ENCODE measurements at regions not wholly inside any gene's neighbourhood (a gene's known extent, or its start where the extent isn't known, plus 50 kb on each side); places are given as distances from the start of the nearest gene placed in this dataset.

DNA sequence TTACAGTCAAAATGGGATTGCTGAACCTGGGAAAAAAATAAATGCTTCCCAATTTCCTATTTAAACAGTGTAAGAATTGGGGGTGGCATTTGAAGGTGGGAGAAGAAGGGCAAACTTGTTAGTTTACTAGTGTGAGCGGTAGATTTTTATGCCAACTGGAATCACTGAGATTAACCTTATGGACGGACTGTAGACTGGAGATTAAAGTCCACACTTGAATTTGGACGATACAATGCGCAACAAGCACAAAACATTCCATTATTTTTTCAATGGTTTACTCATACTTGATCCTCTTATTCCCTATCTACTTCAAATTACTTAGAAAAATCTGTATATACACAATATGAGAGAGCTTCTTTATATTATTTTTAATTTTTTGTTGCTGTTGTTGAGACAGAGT lies 269.6 kb upstream of the KLF14 start:
- TF ChIP-seq, protein P1, sequence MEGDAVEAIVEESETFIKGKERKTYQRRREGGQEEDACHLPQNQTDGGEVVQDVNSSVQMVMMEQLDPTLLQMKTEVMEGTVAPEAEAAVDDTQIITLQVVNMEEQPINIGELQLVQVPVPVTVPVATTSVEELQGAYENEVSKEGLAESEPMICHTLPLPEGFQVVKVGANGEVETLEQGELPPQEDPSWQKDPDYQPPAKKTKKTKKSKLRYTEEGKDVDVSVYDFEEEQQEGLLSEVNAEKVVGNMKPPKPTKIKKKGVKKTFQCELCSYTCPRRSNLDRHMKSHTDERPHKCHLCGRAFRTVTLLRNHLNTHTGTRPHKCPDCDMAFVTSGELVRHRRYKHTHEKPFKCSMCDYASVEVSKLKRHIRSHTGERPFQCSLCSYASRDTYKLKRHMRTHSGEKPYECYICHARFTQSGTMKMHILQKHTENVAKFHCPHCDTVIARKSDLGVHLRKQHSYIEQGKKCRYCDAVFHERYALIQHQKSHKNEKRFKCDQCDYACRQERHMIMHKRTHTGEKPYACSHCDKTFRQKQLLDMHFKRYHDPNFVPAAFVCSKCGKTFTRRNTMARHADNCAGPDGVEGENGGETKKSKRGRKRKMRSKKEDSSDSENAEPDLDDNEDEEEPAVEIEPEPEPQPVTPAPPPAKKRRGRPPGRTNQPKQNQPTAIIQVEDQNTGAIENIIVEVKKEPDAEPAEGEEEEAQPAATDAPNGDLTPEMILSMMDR (IDR thresholded peaks at IDR 0.05; ENCODE audit: extremely low read depth, missing control alignments): no peak
- no peak for DNase-seq (ENCODE audit: low spot score)

DNA sequence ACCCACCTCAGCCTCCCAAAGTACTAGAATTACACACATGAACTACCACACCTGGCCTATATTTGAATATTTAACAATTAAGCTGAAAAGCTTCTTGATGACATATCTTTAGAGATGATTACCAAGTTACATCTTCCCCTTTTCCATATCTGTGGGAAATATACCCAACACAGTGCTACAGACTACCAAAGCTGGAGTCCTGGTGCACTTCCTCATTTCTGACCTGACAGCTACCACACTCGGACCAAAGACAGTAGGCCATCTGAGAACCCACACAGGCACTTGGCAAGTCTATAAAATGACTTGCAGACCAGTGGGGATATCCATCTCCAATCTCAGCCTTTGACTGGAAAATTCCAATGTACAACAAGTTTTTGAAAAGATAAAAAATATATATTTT lies 270.4 kb upstream of the KLF14 start:
- TF ChIP-seq, protein P1 (IDR thresholded peaks at IDR 0.05; ENCODE audit: extremely low read depth, missing control alignments): no peak

DNA sequence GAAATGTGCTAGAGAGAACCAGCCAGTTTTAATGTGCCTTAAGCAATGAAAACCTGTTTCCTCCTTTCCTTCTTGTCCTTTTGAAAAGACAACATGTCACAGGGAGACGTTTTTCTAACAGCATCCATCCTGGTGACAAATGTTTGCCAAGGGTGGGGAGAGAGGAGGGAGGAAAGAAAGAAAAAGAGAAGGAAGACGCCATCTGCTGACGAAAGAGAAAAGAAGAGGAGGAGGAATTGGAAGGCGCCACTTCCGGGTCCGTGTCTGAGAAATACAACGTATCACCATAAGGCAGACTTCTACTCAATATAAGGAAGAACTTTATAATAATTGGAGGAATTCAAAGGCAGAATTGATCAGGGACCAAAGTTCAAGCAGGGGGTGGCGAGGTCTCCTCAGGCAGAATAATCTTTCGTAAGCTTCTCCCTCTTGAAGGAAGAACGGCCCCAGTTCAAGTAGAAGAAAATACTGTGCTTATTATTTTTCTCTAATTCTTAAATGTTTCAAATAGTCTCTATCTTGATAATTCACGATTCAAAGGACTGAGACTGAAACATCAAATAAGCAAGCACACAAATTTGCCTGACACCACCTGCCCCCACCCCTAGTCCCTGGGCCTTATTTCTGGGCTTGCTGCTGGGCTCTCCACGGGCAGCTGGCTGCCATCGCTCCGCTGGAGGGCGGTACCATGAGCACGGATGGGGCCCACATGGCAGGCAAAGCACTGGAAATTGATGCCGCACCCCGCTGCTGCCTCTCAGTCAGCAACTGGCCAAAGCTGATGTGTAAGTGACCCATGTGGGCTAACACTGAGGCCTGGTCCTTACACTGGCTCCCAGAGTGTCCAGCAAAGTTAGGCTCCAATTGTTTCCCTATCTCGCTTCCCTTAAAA lies 273.7 kb upstream of the KLF14 start:
- DNase-seq (ENCODE audit: low spot score): peak; percentile 40

More for the DNA sequence above, 270.4 kb upstream of the KLF14 start:
- no peak for DNase-seq (ENCODE audit: low spot score)

DNA sequence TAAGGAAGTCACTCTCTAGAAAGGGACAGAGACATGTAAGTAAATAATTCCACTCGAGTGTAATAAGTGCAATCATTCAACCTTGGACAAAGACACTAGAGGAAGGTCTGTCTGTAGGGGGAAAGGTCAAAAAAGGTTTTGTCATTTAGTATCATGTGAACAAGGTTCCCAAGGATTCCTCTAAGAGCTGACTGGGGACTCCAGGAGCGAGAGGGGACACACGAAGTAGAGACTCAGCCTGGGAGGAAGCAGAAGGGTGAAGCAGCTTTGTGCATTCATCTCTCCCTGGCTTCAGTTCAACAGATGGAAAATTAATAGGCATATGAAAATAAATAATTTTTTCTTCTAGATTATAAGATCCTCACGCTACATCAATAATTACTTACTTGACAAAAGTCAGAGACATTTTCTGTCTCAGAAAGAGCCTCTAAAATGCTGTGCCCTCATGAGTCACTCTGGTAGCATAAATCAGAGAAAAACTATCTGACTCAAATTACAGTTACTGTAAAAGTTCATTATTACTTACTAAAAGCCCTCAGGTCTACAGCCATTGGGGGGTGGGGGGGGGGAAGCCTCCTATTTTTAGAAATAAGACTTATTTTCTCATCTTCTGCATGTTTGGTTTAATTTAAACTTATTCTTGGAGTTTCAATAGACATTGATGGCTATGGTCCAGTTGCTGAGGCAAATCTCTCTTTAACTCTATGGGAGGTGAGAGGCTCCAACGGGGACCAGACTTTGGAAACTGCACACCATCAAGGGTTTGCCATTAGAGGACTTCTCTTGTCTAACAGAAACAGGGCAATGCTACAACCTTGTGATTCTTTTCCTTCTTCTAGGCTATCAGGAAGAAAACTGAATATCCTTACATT lies 275.1 kb upstream of the KLF14 start:
- TF ChIP-seq, protein P1 (IDR thresholded peaks at IDR 0.05; ENCODE audit: extremely low read depth, missing control alignments): no peak
- no peak for DNase-seq (ENCODE audit: low spot score)

More for the DNA sequence above, 273.7 kb upstream of the KLF14 start:
- TF ChIP-seq, protein P1 (IDR thresholded peaks at IDR 0.05; ENCODE audit: extremely low read depth, missing control alignments): peak; percentile 6

DNA sequence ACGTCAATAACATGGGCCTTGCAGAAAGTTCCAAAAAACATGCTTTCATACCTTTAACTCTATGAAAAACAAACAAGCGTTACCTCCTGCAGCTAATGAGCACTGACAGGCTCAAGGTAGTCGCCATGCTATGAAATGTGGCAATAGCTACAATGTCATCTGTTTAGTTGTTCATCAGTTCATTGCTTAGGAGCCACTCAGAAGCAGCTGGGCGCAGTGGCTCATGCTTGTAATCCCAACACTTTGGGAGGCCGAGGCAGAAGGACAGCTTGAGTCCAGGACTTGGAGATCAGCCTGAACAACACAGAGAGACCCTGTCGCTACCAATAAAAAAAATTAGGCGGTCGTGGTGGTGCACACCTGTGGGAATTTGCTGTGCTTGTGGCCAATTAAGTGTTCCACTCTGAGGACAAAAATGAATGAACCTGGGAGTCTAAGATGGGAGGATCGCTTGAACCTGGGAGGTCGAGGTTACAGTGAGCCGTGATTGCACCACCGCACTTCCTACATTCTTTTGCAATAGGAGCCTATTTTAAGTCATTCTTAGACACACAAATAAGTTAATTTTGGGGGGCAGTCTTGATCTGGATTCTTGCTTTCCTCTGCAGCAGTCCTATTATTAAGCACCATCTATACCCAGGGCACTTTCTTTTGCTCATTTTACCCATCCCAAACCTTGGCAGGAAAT lies 276.2 kb upstream of the KLF14 start:
- DNase-seq (ENCODE audit: low spot score): no peak
- TF ChIP-seq, protein P1 (IDR thresholded peaks at IDR 0.05; ENCODE audit: extremely low read depth, missing control alignments): no peak

DNA sequence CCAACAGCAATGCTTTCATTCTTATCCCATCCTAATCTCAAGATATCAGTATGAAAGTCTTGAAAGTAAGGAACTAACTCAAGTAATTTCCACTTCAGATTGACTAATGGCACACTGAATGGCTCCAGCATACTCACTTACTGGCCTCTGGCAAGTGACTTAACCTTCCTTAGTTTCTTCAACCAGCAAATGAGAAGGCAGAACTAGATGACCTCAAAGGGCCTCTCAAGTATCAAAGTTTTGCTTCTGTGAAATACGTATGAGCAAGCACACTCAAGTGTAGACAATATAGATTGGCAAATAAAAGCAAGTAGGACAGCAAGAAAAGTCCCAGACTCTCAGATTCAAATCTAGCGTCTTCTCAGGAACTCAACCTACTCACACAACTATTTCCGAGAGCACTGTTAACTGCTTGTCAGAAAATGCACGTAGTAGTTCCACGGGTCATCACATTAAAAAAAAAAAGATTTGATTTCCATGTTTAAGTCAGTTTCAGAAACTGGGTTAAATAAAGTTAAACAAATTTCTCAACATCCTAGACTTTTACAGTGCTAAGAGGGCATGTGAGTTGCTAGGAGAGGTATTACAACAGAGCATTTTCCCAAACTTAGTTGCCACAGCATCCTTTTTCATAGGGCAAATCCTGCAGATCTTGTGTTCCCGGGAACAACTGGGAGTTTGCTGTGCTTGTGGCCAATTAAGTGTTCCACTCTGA lies 276.9 kb upstream of the KLF14 start:
- peak; percentile 47 for DNase-seq (ENCODE audit: low spot score)
- TF ChIP-seq, protein P1 (IDR thresholded peaks at IDR 0.05; ENCODE audit: extremely low read depth, missing control alignments): no peak

All from GM20000 (cell line).